ENCODE measurements at regions not wholly inside any gene's neighbourhood (a gene's known extent, or its start where the extent isn't known, plus 50 kb on each side); places are given as distances from the start of the nearest gene placed in this dataset.

DNA sequence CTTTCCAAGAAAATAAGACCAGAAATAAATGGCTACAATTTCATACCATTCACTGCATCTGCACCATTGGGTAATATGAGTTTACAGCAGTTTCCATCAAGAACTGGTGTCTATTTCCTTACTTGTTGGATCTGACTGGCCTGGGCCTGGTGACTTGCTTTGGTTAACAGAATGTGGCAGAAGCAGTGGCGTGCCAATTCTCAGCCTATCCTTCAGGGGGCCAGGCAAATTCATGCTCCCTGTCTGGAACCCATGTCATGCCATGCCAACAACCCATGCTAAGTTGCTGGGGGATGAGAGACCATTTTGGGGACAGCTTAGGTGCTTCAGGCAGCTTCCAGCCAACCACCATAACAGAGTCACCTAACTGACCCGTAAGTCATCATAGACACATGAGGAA lies 656.7 kb downstream of the SPOCK3 start:
- Histone ChIP-seq H3K4me2 (ENCODE audit: low read depth, low read length, poor library complexity, severe bottlenecking) (no peak overlapping the region), H2AFZ (ENCODE audit: low read length) (no peak overlapping the region), H3K27ac (ENCODE audit: low read length) (no peak overlapping the region), H3K9me2 (replicated peaks; ENCODE audit: insufficient read depth, low read length) (no peaks in the 10 kb centered on the region), H3K9ac (ENCODE audit: low read length) (no peak overlapping the region), H3K27me3 (ENCODE audit: low read length) (no peaks in the 10 kb centered on the region), H3K4me1 (ENCODE audit: low read length) (no peaks in the 10 kb centered on the region), H4K20me1 (ENCODE audit: insufficient read depth, low read depth, low read length) (no peaks in the 10 kb centered on the region), H3K4me3 (ENCODE audit: low read length) (no peak overlapping the region), H3K36me3 (ENCODE audit: insufficient read depth, low read length) (no peaks in the 10 kb centered on the region), H3K9me3 (ENCODE audit: low read length) (peaks cover 40% of the 10 kb centered on the region), H3K79me2 (ENCODE audit: low read length) (no peaks in the 10 kb centered on the region)
- no peak for DNase-seq

DNA sequence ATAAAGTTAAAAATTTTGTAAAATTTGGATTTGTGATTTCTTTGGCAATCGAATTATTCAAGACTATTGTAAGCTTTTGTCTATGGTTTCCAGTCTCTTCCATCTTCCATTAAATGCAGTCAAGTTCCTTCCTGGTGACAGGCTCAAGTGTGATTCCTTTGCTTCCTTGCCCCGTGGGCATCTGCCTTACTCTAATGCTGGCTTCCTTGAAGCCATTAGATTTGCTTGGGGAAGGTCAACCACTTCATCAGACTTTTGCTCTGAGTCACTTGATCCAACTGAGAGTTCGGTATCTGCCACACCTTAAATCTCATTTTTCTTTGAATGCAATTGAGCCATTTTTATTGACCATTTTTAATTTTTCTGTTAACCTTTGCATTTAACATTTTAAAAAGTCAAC lies 648.8 kb downstream of the SPOCK3 start:
- Histone ChIP-seq H3K9me3 (ENCODE audit: low read length) (peaks cover 46% of the 10 kb centered on the region), H3K79me2 (ENCODE audit: low read length) (no peaks in the 10 kb centered on the region), H3K4me3 (ENCODE audit: low read length) (no peak overlapping the region), H3K9me2 (replicated peaks; ENCODE audit: insufficient read depth, low read length) (no peaks in the 10 kb centered on the region), H2AFZ (ENCODE audit: low read length) (no peak overlapping the region), H3K36me3 (ENCODE audit: insufficient read depth, low read length) (no peaks in the 10 kb centered on the region), H3K27ac (ENCODE audit: low read length) (no peak overlapping the region), H3K27me3 (ENCODE audit: low read length) (no peaks in the 10 kb centered on the region), H3K9ac (ENCODE audit: low read length) (no peak overlapping the region), H3K4me1 (ENCODE audit: low read length) (no peaks in the 10 kb centered on the region), H4K20me1 (ENCODE audit: insufficient read depth, low read depth, low read length) (no peaks in the 10 kb centered on the region), H3K4me2 (ENCODE audit: low read depth, low read length, poor library complexity, severe bottlenecking) (no peak overlapping the region)
- DNase-seq: no peak

DNA sequence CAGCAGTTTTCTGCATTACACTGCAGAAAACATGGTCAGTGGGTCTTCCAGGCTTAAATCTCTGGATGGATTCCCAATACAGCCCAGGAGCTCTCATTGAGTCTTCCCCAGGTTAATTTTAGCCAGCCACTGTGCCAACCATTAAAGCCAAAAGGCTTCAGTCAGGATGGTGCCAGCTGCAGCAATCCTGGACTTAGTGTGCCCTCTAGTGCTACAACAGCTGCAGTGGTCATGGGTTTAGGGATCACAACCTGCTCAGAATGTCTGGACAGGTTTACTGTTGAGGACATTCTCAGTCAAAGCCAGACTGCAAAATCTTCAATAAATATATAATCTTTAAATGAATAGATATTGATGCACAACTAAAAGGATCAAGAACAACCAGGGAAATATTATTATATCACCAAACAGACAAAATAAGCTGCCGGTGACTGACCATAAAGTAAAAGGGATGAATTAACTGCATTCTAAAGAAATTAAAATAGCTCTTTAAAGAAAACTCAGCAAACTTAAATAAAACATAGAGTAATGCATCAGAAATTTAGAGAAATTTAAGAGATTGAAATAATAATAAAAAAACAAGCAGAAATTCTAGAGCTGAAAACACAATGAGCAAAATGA lies 639.9 kb downstream of the SPOCK3 start:
- Histone ChIP-seq H3K9me3 (ENCODE audit: low read length) (peaks cover 48% of the 10 kb centered on the region), H4K20me1 (ENCODE audit: insufficient read depth, low read depth, low read length) (no peaks in the 10 kb centered on the region), H2AFZ (ENCODE audit: low read length) (no peak overlapping the region), H3K4me2 (ENCODE audit: low read depth, low read length, poor library complexity, severe bottlenecking) (no peak overlapping the region), H3K27me3 (ENCODE audit: low read length) (no peaks in the 10 kb centered on the region), H3K9ac (ENCODE audit: low read length) (no peak overlapping the region), H3K79me2 (ENCODE audit: low read length) (no peaks in the 10 kb centered on the region), H3K27ac (ENCODE audit: low read length) (no peak overlapping the region), H3K4me1 (ENCODE audit: low read length) (no peaks in the 10 kb centered on the region), H3K9me2 (replicated peaks; ENCODE audit: insufficient read depth, low read length) (no peaks in the 10 kb centered on the region), H3K4me3 (ENCODE audit: low read length) (no peak overlapping the region), H3K36me3 (ENCODE audit: insufficient read depth, low read length) (no peaks in the 10 kb centered on the region)
- peak; percentile 49 for DNase-seq

DNA sequence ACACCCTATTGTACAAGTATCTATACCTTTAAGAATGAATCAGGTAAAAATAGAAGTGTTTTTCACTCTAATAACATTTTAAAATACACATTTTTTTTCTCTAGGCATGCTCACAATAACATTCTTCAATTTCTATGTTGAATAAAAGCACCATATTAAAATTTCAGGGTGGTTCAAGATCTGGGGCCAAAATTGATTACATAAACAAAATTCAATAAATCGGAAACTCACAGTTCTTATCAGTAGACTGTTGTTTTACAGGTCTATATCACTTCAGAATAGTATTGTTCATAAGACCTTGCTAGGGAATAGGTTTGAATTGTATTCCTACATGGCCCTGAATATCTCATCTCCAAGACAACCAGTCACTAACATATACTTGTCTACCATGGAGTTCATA lies 634.0 kb downstream of the SPOCK3 start:
- Histone ChIP-seq H3K9ac (ENCODE audit: low read length) (no peak overlapping the region), H3K9me2 (replicated peaks; ENCODE audit: insufficient read depth, low read length) (no peaks in the 10 kb centered on the region), H3K27me3 (ENCODE audit: low read length) (no peaks in the 10 kb centered on the region), H4K20me1 (ENCODE audit: insufficient read depth, low read depth, low read length) (no peaks in the 10 kb centered on the region), H3K36me3 (ENCODE audit: insufficient read depth, low read length) (no peaks in the 10 kb centered on the region), H3K4me2 (ENCODE audit: low read depth, low read length, poor library complexity, severe bottlenecking) (no peak overlapping the region), H3K9me3 (ENCODE audit: low read length) (peaks cover 66% of the 10 kb centered on the region), H3K79me2 (ENCODE audit: low read length) (no peaks in the 10 kb centered on the region), H3K4me3 (ENCODE audit: low read length) (no peak overlapping the region), H2AFZ (ENCODE audit: low read length) (no peak overlapping the region), H3K4me1 (ENCODE audit: low read length) (no peaks in the 10 kb centered on the region), H3K27ac (ENCODE audit: low read length) (no peak overlapping the region)
- no peak for DNase-seq

DNA sequence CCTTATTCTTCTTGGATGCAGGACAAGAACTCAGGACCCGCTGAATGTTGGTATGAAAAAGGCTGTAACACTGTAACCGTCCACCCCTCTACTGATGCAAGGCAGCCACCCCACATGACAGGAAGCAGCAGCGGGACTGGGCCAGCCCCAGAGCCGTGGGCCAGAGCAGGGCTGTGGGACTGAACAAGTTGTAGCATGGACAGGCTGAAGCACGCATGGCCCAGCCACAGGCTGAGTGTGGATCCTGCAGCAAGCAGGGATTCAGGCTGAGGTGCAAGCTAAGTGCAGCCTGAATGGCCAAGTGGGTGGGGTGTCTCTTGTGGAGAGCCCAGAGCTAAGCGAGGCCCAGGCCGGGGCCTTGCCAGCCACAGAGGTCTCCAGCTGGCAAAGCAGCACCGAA lies 632.2 kb downstream of the SPOCK3 start:
- Histone ChIP-seq H3K36me3 (ENCODE audit: insufficient read depth, low read length) (no peaks in the 10 kb centered on the region), H3K27ac (ENCODE audit: low read length) (no peak overlapping the region), H3K4me2 (ENCODE audit: low read depth, low read length, poor library complexity, severe bottlenecking) (no peak overlapping the region), H3K9me2 (replicated peaks; ENCODE audit: insufficient read depth, low read length) (no peaks in the 10 kb centered on the region), H2AFZ (ENCODE audit: low read length) (no peak overlapping the region), H3K4me1 (ENCODE audit: low read length) (no peaks in the 10 kb centered on the region), H3K79me2 (ENCODE audit: low read length) (no peaks in the 10 kb centered on the region), H3K9ac (ENCODE audit: low read length) (no peak overlapping the region), H3K9me3 (ENCODE audit: low read length) (peaks cover 64% of the 10 kb centered on the region), H3K27me3 (ENCODE audit: low read length) (no peaks in the 10 kb centered on the region), H4K20me1 (ENCODE audit: insufficient read depth, low read depth, low read length) (no peaks in the 10 kb centered on the region), H3K4me3 (ENCODE audit: low read length) (no peak overlapping the region)
- no peak for DNase-seq

DNA sequence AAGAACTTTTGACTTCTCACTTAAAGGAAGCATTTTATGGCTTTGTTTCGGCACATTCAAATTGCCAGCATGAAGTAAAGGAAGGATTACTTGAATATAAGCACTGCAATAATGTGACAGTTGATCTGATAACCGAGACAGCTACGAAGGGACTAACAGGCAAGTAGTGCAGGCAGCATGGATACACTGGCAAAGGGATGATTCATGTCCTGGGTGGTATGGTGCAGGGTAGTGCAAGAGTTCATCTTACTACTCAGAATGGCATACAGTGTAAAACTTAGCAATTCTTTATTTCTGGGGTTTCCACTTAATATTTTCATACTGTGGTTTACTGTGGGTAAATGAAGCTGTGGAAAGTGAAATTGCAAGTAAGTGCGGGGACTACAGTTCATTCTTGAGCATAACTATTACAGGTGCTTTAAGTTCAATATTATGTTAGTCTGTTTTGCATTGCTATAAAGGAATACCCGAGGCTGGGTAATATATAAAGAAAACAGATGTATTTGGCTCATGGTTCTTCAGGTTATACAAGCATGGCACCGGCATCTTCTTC lies 611.8 kb downstream of the SPOCK3 start:
- no peaks in the 10 kb centered on the region for H3K36me3 ChIP-seq (ENCODE audit: insufficient read depth, low read length)
- H3K9ac ChIP-seq (ENCODE audit: low read length): no peak overlapping the region
- 0 out of 2 replicates have a peak, but pooled peaks cover 3% of the 10 kb centered on the region for H3K9me2 ChIP-seq (replicated peaks; ENCODE audit: insufficient read depth, low read length)
- peak; percentile 24 for DNase-seq
- peaks cover 28% of the 10 kb centered on the region; the same call in 1 of the 2 replicates for H3K9me3 ChIP-seq (ENCODE audit: low read length)
- no peaks in the 10 kb centered on the region for H3K4me1 ChIP-seq (ENCODE audit: low read length)
- no peaks in the 10 kb centered on the region for H3K79me2 ChIP-seq (ENCODE audit: low read length)
- no peak overlapping the region for H3K27ac ChIP-seq (ENCODE audit: low read length)
- no peaks in the 10 kb centered on the region for H4K20me1 ChIP-seq (ENCODE audit: insufficient read depth, low read depth, low read length)
- no peaks in the 10 kb centered on the region for H3K27me3 ChIP-seq (ENCODE audit: low read length)
- no peak overlapping the region for H2AFZ ChIP-seq (ENCODE audit: low read length)
- H3K4me3 ChIP-seq (ENCODE audit: low read length): no peak overlapping the region
- no peak overlapping the region for H3K4me2 ChIP-seq (ENCODE audit: low read depth, low read length, poor library complexity, severe bottlenecking)

DNA sequence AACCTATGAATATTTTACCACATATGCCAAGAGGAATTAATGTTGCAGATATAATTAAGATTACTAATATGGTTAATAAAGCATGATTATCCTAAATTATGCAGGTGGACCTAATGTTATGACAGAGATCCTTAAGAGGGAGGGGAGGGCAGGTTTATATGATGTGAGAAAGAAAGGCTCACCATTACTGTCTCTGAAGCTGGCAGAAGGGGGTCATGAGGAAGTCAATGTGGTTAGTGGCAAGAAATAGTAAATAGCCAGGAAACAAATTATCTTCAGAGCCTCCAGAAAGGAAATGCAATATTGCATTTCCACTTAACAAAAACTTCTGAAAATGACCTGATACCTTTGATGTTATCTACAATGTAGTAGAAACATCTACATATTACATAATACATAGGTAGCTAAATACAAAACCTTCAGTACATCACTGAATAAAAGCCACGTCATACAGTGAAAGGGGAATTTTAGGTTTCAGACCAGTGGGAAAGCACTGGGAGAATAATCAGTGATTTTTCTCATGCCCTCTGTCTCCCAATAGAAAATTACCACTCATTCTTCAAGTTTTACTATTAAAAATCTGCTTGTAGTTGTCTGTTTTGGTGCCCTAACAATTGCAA lies 609.2 kb downstream of the SPOCK3 start:
- H3K27ac ChIP-seq (ENCODE audit: low read length): no peak overlapping the region
- 0 out of 2 replicates have a peak, but pooled peaks cover 3% of the 10 kb centered on the region for H3K9me2 ChIP-seq (replicated peaks; ENCODE audit: insufficient read depth, low read length)
- H3K4me1 ChIP-seq (ENCODE audit: low read length): no peaks in the 10 kb centered on the region
- no peak overlapping the region for H2AFZ ChIP-seq (ENCODE audit: low read length)
- no peaks in the 10 kb centered on the region for H4K20me1 ChIP-seq (ENCODE audit: insufficient read depth, low read depth, low read length)
- H3K4me2 ChIP-seq (ENCODE audit: low read depth, low read length, poor library complexity, severe bottlenecking): no peak overlapping the region
- no peaks in the 10 kb centered on the region for H3K79me2 ChIP-seq (ENCODE audit: low read length)
- H3K9me3 ChIP-seq (ENCODE audit: low read length): peaks cover 40% of the 10 kb centered on the region
- DNase-seq: peak; percentile 5
- H3K4me3 ChIP-seq (ENCODE audit: low read length): no peak overlapping the region
- H3K36me3 ChIP-seq (ENCODE audit: insufficient read depth, low read length): no peaks in the 10 kb centered on the region
- H3K9ac ChIP-seq (ENCODE audit: low read length): no peak overlapping the region
- no peaks in the 10 kb centered on the region for H3K27me3 ChIP-seq (ENCODE audit: low read length)

DNA sequence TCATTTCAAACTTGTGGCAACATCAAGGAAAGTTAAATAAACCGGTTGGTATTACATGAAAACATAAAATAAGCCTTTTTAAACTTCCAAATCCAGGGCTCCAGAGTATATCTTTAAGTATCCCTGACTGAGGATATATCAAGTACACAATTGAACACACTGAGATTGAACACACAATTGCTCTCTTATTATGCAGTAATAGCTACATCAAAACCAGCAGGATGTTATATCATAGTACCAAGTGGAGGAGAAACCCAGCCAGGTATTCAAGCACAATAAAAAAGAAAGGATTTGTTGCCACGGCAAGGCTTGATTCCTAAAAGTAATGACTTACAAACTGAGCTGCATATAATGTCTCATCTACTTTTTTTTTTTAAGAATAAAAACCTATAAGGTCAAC lies 605.8 kb downstream of the SPOCK3 start:
- H3K4me2 ChIP-seq (ENCODE audit: low read depth, low read length, poor library complexity, severe bottlenecking): no peak overlapping the region
- H3K36me3 ChIP-seq (ENCODE audit: insufficient read depth, low read length): no peaks in the 10 kb centered on the region
- no peak overlapping the region for H3K4me3 ChIP-seq (ENCODE audit: low read length)
- no peaks in the 10 kb centered on the region for H3K4me1 ChIP-seq (ENCODE audit: low read length)
- no peaks in the 10 kb centered on the region for H3K9me2 ChIP-seq (replicated peaks; ENCODE audit: insufficient read depth, low read length)
- no peak overlapping the region for H2AFZ ChIP-seq (ENCODE audit: low read length)
- H3K27me3 ChIP-seq (ENCODE audit: low read length): no peaks in the 10 kb centered on the region
- no peaks in the 10 kb centered on the region for H3K79me2 ChIP-seq (ENCODE audit: low read length)
- no peak overlapping the region for H3K27ac ChIP-seq (ENCODE audit: low read length)
- no peak for DNase-seq
- peaks cover 47% of the 10 kb centered on the region for H3K9me3 ChIP-seq (ENCODE audit: low read length)
- no peak overlapping the region for H3K9ac ChIP-seq (ENCODE audit: low read length)
- H4K20me1 ChIP-seq (ENCODE audit: insufficient read depth, low read depth, low read length): no peaks in the 10 kb centered on the region
